Parathyroid adenoma (tissue), 2 donors: ENCODE measurements at regions not wholly inside any gene's neighbourhood (a gene's known extent, or its start where the extent isn't known, plus 50 kb on each side); places are given as distances from the start of the nearest gene placed in this dataset.

Source experiments
- H2AFZ ChIP-seq: fragments of 300-600 bp; sonication (generic); one replicate; pipeline ENCODE4 v1.7.0; 2017; ENCODE audit warnings: antibody characterized with exemption, mild to moderate bottlenecking
- H3K27ac ChIP-seq: fragments of 300-600 bp; sonication (generic); one replicate; pipeline ENCODE4 v1.7.0; 2017
- H3K27me3 ChIP-seq: fragments of 300-600 bp; sonication (generic); one replicate; pipeline ENCODE4 v1.7.0; 2017; ENCODE audit warnings: low read length; ENCODE audit not compliant: control insufficient read depth, insufficient read depth
- H3K36me3 ChIP-seq: fragments of 300-600 bp; sonication (generic); one replicate; pipeline ENCODE4 v1.7.0; 2017; ENCODE audit warnings: low read length; ENCODE audit not compliant: control insufficient read depth, insufficient read depth
- H3K4me1 ChIP-seq: fragments of 300-600 bp; sonication (generic); one replicate; pipeline ENCODE4 v1.7.0; 2017; ENCODE audit warnings: control low read depth
- H3K4me2 ChIP-seq: fragments of 300-600 bp; sonication (generic); one replicate; pipeline ENCODE4 v1.7.0; 2017; ENCODE audit warnings: low read length
- H3K4me3 ChIP-seq: fragments of 300-600 bp; sonication (generic); one replicate; pipeline ENCODE4 v1.7.0; 2017; ENCODE audit warnings: low read depth, low read length
- H3K79me2 ChIP-seq: fragments of 300-600 bp; sonication (generic); one replicate; pipeline ENCODE4 v1.7.0; 2017; ENCODE audit warnings: control low read depth
- H3K9ac ChIP-seq: fragments of 300-600 bp; sonication (generic); one replicate; pipeline ENCODE4 v1.7.0; 2017; ENCODE audit warnings: mild to moderate bottlenecking
- H3K9me3 ChIP-seq: fragments of 300-600 bp; sonication (generic); one replicate; pipeline ENCODE4 v1.7.0; 2017; ENCODE audit warnings: low read length; ENCODE audit not compliant: control insufficient read depth
- TF ChIP-seq, protein P1 (sequence below): fragments of 300-600 bp; sonication (generic); IDR thresholded peaks from one replicate; pipeline ENCODE4 v1.7.0; 2017; ENCODE audit warnings: antibody characterized with exemption, mild to moderate bottlenecking
- donor health status: primary hyperparathyroidism.

GRCh38 chrX:136975684-136976470, 57.9 kb downstream of the GPR101 start:
- no peak overlapping the region for H2AFZ ChIP-seq
- TF ChIP-seq, protein P1, sequence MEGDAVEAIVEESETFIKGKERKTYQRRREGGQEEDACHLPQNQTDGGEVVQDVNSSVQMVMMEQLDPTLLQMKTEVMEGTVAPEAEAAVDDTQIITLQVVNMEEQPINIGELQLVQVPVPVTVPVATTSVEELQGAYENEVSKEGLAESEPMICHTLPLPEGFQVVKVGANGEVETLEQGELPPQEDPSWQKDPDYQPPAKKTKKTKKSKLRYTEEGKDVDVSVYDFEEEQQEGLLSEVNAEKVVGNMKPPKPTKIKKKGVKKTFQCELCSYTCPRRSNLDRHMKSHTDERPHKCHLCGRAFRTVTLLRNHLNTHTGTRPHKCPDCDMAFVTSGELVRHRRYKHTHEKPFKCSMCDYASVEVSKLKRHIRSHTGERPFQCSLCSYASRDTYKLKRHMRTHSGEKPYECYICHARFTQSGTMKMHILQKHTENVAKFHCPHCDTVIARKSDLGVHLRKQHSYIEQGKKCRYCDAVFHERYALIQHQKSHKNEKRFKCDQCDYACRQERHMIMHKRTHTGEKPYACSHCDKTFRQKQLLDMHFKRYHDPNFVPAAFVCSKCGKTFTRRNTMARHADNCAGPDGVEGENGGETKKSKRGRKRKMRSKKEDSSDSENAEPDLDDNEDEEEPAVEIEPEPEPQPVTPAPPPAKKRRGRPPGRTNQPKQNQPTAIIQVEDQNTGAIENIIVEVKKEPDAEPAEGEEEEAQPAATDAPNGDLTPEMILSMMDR: no peak
- no peak overlapping the region for H3K9ac ChIP-seq
- no peaks in the 10 kb centered on the region for H3K27me3 ChIP-seq
- no peak overlapping the region for H3K4me2 ChIP-seq
- no peak overlapping the region for H3K27ac ChIP-seq
- no peaks in the 10 kb centered on the region for H3K4me1 ChIP-seq
- H3K4me3 ChIP-seq: no peak overlapping the region
- H3K36me3 ChIP-seq: no peaks in the 10 kb centered on the region
- H3K79me2 ChIP-seq: no peaks in the 10 kb centered on the region
- no peaks in the 10 kb centered on the region for H3K9me3 ChIP-seq

GRCh38 chrX:136967966-136968365, 65.8 kb downstream of the GPR101 start:
- Histone ChIP-seq H3K36me3 (no peaks in the 10 kb centered on the region), H3K4me3 (no peak overlapping the region), H3K9me3 (no peaks in the 10 kb centered on the region), H3K4me2 (no peak overlapping the region), H3K27ac (no peak overlapping the region), H3K9ac (no peak overlapping the region), H3K79me2 (no peaks in the 10 kb centered on the region), H2AFZ (no peak overlapping the region), H3K4me1 (no peaks in the 10 kb centered on the region), H3K27me3 (no peaks in the 10 kb centered on the region)
- TF ChIP-seq, protein P1: no peak

DNA sequence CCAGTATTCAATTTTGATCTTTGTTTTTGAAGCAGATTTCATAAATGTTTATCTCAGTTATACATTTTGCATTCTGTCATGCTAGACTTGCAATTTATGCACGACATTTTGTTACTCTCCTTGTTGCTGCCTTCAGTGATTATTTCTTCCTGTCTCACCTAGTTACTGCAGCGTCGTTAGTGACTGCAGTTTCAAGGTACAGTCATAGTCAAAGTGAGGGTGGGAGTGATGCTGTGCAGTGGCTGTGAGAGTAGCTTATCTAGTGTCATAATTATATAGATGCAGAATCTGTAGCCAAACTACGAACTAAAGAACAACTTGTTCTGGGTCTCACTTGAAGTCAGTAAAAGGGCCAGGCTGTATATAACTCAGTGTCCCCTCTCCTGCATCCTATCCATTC, 69.8 kb downstream of the GPR101 start:
- no peaks in the 10 kb centered on the region for H3K36me3 ChIP-seq
- H3K4me3 ChIP-seq: no peak overlapping the region
- no peak overlapping the region for H3K4me2 ChIP-seq
- H3K9me3 ChIP-seq: no peaks in the 10 kb centered on the region
- no peak overlapping the region for H3K27ac ChIP-seq
- no peaks in the 10 kb centered on the region for H3K4me1 ChIP-seq
- no peaks in the 10 kb centered on the region for H3K27me3 ChIP-seq
- H3K9ac ChIP-seq: no peak overlapping the region
- H2AFZ ChIP-seq: no peak overlapping the region
- TF ChIP-seq, protein P1: no peak
- H3K79me2 ChIP-seq: no peaks in the 10 kb centered on the region

- H3K9me3 ChIP-seq: no peaks in the 10 kb centered on the region
- no peak overlapping the region for H2AFZ ChIP-seq
- H3K9ac ChIP-seq: no peak overlapping the region
- no peak overlapping the region for H3K4me3 ChIP-seq
- no peak overlapping the region for H3K4me2 ChIP-seq
- H3K36me3 ChIP-seq: no peaks in the 10 kb centered on the region
- H3K27me3 ChIP-seq: no peaks in the 10 kb centered on the region
- no peaks in the 10 kb centered on the region for H3K79me2 ChIP-seq
- H3K4me1 ChIP-seq: no peaks in the 10 kb centered on the region
- H3K27ac ChIP-seq: no peak overlapping the region
- TF ChIP-seq, protein P1: no peak
These were observed 72.1 kb downstream of the GPR101 start for GRCh38 chrX:136961594-136962135.

GRCh38 chrX:136954930-136955329, 74.4 kb upstream of the RBMX start:
- no peaks in the 10 kb centered on the region for H3K36me3 ChIP-seq
- no peak overlapping the region for H3K4me3 ChIP-seq
- no peak overlapping the region for H3K27ac ChIP-seq
- H3K9ac ChIP-seq: no peak overlapping the region
- no peaks in the 10 kb centered on the region for H3K9me3 ChIP-seq
- H2AFZ ChIP-seq: no peak overlapping the region
- no peak overlapping the region for H3K4me2 ChIP-seq
- H3K79me2 ChIP-seq: no peaks in the 10 kb centered on the region
- H3K4me1 ChIP-seq: no peaks in the 10 kb centered on the region
- TF ChIP-seq, protein P1: peak; percentile 33
- no peaks in the 10 kb centered on the region for H3K27me3 ChIP-seq
